SU-DHL-6 (cell line): ENCODE measurements at regions not wholly inside any gene's neighbourhood (a gene's known extent, or its start where the extent isn't known, plus 50 kb on each side); places are given as distances from the start of the nearest gene placed in this dataset.

Experiments
- EZH2phosphoT487 ChIP-seq: fragments of 200-600 bp; sonication (generic), shearing (Covaris generic); conservative IDR thresholded peaks from 2 replicates; pipeline ENCODE4 v1.6.1; 2018; ENCODE audit warnings: mild to moderate bottlenecking, antibody characterized with exemption, low read length, moderate library complexity, mixed read lengths
- TF ChIP-seq, protein P1 (sequence below): fragments of 200-600 bp; sonication (generic); IDR thresholded peaks from one replicate; pipeline ENCODE4 v1.5.1; 2017; ENCODE audit warnings: antibody characterized with exemption, mild to moderate bottlenecking, low read length, moderate library complexity; ENCODE audit not compliant: insufficient read depth, poor library complexity, severe bottlenecking

DNA sequence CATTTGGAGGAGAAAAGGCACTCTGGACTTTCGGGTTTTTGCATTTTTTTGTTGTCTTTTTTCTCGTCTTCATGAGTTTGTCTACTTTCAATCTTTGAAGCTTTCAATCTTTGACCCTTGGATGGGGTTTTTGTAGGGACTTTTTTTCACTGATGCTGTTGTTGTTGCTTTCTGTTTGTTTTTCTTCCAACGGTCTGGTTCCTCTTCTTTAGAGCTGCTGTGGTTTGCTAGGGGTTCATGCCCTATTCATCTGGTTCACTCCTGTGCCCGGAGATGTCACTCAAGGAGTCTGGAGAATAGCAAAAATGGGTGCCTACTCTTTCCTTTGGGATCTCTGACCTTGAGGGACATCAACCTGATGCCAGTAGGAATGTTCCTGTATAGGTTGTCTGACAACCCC, 378.6 kb upstream of the TYRP1 start:
- TF ChIP-seq, protein P1, sequence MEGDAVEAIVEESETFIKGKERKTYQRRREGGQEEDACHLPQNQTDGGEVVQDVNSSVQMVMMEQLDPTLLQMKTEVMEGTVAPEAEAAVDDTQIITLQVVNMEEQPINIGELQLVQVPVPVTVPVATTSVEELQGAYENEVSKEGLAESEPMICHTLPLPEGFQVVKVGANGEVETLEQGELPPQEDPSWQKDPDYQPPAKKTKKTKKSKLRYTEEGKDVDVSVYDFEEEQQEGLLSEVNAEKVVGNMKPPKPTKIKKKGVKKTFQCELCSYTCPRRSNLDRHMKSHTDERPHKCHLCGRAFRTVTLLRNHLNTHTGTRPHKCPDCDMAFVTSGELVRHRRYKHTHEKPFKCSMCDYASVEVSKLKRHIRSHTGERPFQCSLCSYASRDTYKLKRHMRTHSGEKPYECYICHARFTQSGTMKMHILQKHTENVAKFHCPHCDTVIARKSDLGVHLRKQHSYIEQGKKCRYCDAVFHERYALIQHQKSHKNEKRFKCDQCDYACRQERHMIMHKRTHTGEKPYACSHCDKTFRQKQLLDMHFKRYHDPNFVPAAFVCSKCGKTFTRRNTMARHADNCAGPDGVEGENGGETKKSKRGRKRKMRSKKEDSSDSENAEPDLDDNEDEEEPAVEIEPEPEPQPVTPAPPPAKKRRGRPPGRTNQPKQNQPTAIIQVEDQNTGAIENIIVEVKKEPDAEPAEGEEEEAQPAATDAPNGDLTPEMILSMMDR: no peak
- TF ChIP-seq EZH2phosphoT487: no peak
